Sciatic nerve (tissue), 2 donors: ENCODE measurements at regions not wholly inside any gene's neighbourhood (a gene's known extent, or its start where the extent isn't known, plus 50 kb on each side); places are given as distances from the start of the nearest gene placed in this dataset.
"Not testable (repeated sequence)": the region's sequence is repeated elsewhere in the genome, so short reads cannot be mapped to it uniquely, and the experiment has no call there.

Experiments used
- ATAC-seq: fragments of 200-7000 bp; cut with Tn5 transposase; one replicate; pipeline ENCODE4 v1.9.1; 2020; ENCODE audit warnings: mild to moderate bottlenecking, moderate library complexity
- DNase-seq: peaks from one replicate; pipeline ENCODE4 v3.0.0-alpha.2; 2020; ENCODE audit warnings: low spot score
- intact Hi-C: fragments of 100-400 bp; cut with DNase I; formaldehyde crosslinking; loops from one replicate; pipeline ENCODE4 v1.14.2; 2022
- donor health status: DM: no; HTN: no; CAD: no.
- donor health status: DM: no; HTN: no; CAD: no.

DNA sequence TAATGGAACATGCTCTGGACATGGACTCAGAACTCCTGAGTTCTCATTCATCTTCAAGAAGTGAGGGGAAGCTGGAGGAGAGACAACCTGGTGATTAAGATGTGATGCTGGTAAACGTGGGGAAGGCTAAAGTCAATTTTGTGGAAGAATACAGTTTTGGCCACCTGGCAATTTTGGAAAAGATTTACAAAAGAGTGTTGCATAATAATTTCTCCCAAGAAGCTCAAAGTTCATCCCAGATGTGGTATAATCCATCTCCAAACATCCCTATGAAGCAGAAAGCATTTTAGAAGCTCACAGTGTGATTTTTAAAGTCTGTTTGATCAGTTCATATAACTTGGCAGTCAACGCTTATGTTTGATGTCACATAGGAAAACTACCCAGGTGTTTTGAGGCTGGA is 208.7 kb downstream of the LMX1A start:
- intact Hi-C loops: no loop called here
- ATAC-seq (no peak), DNase-seq (no peak)

DNA sequence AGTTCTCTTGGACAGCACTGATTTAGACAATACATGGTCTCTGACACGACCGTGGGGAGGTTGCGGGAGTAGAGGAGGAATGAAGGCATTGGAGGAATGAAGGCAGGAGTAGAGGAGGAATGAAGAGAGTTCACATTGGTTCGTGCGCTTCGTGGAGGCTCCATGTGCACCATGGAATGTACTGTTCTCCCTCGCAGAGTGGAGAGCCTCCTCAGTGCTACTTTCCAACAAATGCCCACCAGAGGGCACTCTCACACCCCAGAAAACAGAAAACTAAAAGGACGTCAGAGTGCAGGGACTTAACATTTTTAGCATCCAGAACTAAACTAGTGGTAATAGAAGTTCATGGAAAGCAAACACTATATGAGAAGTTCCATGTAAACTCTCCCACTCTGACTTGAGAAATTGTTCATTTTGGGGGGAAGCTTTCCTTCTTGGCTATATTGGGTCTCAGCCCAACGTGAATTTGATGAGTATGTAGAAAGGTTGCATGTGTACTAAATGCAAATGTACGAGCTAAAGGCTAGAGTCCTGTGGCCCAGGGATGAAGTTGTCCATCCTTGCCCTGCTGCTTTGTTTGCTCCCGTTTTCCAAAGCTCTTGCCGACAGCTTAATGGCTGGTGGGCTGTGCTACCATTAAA is 211.6 kb downstream of the LMX1A start:
- intact Hi-C loops: loop anchor here (5.0 kb wide), 1 partner anchor 222 kb away; no protein-coding TSS in a partner anchor
- DNase-seq: peak; percentile 71
- ATAC-seq: peak; percentile 76

DNA sequence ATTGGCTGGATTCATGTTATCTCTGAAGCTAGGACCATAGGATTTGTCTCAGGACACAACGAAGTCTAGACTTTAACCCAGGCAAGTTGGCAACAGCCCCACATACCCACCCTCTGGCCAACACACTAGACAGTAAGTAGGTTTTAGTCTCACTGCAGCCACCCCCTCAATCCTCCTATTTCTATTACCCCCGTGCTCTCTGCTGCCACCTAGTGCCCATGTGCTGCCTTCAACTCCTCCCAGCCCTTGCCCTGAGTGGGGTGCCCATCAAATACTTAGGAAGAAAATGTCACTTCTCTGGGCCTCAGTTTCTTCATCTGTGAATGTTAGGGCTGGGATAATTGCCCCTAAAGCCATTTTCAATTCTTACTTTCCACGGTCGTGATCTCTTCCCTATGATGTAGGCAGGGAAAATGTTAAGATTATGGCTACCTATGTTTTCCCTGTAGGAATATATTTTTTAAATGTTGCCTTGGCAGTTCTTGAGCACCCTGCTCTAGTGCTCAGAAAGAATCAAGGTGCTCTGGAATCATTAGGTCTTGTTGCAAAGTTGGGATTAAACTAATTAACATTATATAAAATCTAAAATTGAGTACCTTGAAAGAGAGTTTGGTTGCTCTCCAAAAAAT is 213.0 kb downstream of the LMX1A start:
- ATAC-seq (no peak), DNase-seq (no peak)
- intact Hi-C loops: loop anchor here (5.0 kb wide), 1 partner anchor 224 kb away; no protein-coding TSS in a partner anchor

DNA sequence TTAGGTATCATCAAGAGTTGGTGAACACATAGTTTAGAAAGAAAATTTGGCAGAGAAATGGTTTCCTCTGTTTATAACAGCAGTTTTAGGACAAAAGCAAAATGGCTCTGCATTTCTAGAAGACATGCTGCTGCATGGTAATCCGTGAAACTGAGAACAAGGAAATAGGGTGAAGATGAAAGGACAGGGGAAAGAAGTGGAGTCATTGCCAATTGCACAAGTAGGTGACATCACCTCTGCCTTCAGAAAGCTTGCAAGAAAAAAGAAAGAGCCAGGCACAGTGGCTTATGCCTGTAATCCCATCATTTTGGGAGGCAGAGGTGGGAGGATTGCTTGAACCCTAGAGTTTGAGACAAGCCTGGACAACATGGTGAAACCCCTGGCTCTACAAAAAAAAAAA is 217.6 kb downstream of the LMX1A start:
- DNase-seq (no peak), ATAC-seq (no peak)
- intact Hi-C loops: no loop called here

DNA sequence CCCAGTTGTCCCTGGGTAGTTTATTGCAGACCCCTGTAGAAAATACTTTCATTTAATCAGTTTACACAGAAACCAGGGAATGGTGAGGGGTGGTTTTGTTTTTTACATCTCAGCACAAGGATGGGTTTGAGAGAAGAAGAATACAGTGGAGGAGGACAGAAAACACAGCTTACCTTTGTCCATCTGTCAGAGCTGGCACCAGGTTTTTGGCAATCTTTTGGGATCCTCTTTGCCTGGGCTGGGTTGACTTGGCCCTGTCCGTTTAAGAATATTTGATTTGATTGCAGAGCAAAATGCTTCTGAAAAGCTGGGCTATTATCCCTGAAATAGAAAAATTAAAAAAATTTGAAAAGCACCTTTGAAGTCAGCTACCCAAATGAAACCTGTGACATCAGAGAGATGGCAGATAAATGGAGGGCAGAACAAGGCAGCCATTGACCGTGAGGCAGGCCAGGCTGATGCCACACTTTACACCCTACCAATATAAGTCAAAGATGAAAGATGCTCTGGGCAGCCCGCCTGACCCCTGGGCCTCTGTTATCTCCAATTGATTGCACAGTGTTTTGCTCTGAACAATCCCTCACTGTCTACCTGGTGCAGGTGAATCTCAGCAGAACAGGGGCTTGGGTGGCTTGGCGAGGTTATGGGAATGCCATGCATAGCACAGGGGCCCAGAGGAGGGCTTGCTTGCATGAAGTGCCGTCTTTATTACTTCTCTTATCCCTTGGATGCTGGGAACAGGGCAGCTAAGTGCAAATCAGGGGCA is 218.8 kb downstream of the LMX1A start:
- intact Hi-C loops: no loop called here
- no peak for ATAC-seq

DNA sequence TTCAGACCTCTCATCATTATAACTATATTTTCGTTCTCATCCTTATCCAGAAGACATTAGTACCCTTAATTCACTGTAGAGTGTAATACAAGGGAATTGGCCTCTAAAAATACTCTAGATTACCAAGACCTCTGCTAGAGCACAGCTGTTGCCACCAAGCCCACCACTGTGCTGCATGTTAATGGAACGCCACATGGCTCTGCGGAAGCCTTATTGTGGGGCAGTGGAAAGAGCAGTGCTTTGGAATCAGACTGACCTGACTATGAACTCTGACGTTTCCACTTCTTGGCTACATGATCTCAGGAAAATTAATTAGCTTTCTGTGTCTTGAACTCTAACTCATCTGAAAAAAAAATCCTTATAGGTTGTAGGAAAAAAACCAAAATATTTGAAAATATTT is 222.1 kb downstream of the LMX1A start:
- DNase-seq (no peak), ATAC-seq (no peak)
- intact Hi-C loops: no loop called here

More for the DNA sequence above, 218.8 kb downstream of the LMX1A start:
- no peak for DNase-seq

DNA sequence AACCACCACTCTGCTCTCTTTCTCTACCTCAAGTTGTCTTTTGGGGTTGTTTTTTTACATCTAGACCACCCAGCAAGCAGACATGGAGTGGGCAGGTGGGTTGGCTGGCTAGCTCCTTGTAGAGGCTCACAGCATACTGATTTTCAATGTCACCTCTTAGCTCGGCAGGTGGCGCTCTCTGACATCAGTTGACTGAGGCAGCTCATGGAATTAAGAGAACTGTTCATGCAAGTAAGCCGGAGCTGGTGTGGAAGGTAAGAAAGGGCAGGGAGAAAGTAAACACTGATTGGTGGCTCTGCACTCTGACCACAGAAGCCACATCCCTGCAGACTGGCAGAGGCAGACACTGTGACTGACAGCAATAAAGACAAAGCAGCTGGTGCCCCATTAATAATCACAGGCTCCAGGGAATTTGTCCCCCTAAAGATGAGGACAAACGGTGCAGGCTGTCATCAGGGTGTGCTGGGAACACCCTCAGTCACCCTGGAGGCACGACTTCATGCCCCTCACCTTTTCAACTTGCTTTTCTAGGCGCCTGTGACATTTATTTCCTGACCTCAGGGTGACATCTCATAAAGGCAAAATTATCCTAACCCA is 226.8 kb downstream of the LMX1A start:
- DNase-seq: peak; percentile 64

DNA sequence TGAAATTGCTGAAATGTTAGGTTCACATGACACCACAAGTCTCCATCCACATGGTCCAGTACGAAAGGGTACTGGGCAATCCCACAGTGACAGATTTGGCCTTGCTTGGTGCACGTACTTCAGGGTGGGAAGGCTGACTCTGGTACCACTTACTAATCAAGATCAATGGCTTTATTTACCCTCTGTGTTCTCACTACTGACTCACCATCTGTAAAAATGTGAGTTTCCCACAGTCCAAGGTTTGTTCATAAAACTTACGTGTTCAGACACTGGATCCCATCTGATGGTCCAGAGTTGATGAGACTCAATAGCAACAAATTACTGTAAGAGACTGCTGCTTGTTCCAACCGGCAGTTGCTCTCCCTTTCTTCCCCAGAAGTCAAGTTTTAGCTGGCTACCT is 231.7 kb downstream of the LMX1A start:
- no peak for DNase-seq
- no peak for ATAC-seq
- intact Hi-C loops: no loop called here

More for the DNA sequence above, 226.8 kb downstream of the LMX1A start:
- ATAC-seq: no peak
- intact Hi-C loops: no loop called here

DNA sequence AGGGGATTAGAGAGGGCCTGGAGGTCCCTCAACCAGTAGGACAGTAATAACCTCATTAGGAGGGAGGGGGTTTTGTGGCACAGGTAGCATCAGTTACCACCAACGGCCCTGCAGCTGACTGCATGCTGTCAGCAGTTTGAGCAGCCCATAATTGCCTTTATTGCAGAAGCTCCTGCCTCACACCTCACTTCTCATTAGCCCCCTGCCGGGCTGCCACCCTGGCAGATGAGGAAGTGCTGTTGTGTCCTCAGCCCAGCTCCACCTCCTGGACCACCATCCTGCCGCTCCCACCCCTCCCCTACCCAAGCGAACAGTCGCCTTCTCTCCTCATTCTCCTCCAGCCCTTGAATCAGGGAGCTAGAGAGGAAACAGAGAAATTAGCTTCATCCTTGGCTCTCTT is 237.4 kb downstream of the LMX1A start:
- intact Hi-C loops: no loop called here
- no peak for ATAC-seq
- DNase-seq: no peak

DNA sequence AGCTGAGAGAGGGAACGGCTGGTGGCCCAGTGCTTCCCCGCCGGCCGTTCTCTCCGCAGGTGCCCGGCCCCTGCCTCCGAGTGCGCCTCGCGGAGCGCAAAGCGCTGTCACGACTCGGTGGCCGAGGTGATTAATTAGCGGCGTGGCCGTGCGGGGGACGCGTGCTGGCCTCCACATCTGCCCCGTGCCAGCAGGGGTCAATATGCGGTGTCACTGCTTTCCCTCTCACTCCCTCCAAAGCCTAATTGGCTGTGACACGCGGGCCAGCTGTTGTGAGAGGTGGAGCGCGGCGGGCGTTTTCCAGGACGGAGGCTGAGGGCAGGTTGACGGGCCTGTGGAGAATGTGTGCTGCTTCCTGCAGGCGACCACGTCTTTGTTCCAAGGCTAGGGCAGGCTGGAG is 239.0 kb downstream of the LMX1A start:
- ATAC-seq (no peak), DNase-seq (no peak)
- intact Hi-C loops: no loop called here

DNA sequence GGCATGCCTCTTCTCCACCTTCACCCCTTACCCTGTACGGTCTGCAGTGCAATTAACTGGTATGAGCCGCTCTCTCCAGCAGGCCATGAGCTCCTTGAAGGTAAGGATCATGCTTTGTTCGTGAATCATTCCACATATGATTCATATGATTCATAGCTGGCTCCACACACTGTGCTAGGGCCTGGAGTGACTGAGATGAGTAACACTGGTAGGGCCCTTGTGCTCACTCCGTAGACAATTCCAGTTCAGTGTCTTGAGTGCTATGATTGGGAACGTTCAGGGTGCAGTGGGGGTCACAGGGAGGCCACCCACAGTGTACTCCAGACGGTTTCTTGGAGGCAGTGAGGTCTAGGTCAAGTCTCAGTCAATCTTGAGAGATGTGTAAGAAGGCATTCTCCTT is 239.8 kb downstream of the LMX1A start:
- DNase-seq (no peak), ATAC-seq (no peak)
- intact Hi-C loops: no loop called here

DNA sequence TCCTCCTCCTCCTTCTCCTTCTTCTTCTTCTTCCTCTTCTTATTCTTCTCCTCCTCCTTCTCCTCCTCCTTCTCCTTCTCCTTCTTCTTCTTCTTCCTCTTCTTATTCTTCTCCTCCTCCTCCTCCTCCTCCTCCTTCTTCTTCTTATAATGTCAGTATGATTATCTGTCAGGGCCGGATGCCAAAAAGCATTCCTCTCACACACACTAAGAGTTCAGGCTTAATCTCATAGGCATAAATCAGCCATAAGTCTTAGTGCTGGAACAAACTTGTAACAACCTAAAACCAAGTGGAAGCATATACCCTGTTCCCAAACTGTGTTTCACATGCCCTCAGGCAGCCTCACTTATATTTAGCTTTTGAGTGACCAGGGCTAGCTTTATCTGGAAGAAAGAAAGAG is 240.3 kb downstream of the LMX1A start:
- DNase-seq: no peak
- no peak for ATAC-seq
- intact Hi-C loops: no loop called here

DNA sequence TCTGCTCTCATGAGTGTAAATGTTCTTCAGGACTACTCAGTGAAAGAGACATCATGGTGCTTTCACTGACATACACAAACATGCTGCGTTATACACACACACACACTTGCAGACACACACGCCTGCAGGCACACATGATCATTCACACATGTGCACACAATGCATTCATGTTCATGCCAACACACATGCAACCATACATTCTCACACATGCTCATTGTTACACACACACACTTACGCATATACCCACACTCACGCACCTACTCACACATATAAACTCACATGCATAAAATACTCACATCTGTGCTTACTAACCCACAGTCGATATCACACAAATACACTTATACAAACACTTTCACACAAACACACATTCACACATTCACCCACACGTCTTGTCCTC is 241.6 kb downstream of the LMX1A start:
- DNase-seq (no peak), ATAC-seq (no peak)
- intact Hi-C loops: no loop called here

DNA sequence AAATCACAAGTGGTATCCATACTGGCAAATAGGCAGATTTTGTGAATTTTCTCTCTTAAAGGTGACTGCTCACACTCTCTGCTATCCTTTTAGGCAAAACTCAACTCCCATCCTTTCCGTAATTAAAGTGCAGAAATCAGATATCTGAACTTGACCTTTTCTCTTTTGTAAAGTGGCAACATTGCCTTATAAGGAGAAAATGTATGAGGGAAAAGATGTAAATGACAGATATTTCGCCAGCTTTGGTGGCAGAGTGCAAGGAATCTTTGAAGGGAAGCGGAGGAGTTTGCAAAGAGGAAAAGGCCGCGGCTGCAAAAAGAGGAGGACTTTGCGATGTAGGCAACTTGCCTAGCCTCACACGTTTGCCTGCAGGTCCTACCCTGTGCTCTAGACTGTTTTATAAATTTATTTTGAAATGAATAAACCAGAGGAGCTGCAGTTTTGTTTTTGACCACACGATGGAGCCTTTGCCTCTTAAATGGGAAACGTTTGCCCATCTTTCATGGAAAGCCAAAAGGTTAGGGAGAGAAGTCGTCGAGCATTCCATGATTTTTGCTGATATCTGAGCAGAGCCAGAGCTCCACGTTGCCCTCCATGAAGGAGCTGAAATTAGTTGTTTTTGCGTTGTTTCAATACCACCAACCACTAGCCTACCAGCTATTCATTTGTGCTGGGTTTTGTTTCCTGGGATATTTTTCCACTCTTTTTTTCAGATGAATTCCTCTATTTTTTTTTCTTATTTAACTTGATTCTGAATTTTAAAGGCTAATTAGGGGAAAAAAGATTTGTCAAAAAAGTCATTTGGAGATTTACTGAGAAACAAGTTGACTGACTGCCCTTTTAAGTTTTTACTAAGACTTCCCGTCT is 242.3 kb downstream of the LMX1A start:
- intact Hi-C loops: no loop called here
- ATAC-seq: no peak
- no peak for DNase-seq

DNA sequence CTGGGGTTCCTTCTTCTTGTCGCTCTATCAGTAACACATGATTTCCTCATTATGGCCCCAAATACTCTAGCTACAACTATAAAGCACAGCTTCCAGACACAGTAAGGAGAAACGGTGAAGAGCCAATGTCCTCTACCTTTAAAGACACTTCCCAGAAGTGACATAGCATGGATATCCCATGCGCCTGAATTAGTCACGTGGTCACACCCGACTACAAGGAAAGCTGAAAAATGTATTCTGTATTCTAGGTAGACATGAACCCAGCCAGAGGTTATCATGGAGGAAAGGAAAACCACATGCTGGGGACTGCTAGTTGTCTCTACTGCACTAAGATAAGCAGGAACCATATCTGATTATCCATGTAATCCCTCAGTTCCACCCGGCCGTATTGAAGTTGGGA is 244.3 kb downstream of the LMX1A start:
- intact Hi-C loops: no loop called here
- ATAC-seq: no peak

DNA sequence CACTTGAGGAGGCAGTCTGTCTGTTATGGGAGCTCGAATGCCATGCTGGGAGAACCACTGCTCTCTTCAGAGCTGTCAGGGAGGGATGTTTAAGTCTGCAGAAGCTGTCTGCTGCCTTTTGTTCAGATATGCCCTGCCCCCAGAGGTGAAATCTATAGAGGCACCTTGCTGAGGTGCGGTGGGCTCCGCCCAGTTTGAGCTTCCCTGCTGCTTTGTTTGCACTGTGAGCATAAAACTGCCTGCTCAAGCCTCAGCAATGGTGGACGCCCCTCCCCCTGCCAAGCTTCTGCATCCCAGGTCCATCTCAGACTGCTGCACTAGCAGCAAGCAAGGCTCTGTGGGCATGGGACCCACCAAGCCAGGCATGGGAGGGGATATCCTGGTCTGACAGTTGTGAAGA is 247.5 kb downstream of the LMX1A start:
- no peak for DNase-seq
- ATAC-seq: no peak
- intact Hi-C loops: no loop called here

More for the DNA sequence above, 244.3 kb downstream of the LMX1A start:
- no peak for DNase-seq

DNA sequence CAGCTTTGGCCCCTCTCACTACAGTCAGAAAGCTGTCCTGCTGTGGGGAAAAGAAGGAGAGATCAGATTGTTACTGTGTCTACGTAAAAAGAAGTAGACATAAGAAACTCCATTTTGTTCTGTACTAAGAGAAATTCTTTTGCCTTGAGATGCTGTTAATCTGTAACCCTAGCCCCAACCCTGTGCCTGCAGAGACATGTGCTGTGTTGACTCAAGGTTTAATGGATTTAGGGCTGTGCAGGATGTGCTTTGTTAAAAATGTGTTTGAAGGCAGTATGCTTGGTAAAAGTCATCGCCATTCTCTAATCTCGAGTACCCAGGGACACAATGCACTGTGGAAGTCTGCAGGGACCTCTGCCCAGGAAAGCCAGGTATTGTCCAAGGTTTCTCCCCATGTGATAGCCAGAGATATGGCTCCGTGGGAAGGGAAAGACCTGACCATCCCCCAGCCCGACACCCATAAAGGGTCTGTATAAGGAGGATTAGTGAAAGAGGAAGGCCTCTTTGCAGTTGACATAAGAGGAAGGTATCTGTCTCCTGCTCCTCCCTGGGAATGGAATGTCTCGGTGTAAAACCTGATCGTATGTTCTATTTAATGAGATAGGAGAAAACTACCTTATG is 263.9 kb downstream of the LMX1A start:
- intact Hi-C loops, DNase-seq, ATAC-seq: not testable (repeated sequence)

DNA sequence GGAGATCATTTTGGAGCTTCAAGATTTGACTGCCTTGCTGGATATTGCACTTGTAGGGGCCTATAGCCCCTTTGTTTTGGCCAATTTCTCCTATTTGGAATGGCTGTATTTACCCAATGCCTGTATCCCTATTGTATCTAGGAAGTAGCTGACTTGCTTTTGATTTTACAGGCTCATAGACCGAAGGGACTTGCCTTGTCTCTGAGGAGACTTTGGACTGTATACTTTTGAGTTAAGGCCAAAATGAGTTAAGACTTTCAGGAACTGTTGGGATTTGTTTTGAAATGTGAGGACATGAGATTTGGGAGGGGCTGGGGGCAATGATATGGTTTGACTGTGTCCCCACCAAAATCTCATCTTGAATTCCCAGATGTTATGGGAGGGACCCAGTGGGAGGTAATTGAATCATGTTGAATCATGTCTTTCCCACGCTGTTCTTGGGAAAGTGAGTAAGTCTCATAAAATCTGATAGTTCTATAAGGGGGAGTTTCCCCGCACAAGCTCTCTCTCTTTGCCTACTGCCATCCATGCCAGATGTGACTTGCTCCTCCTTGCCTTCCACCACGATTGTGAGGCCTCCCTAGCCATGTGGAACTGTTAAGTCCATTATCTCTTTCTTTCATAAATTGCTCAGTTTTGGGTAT is 276.1 kb downstream of the LMX1A start:
- ATAC-seq (no peak), DNase-seq (no peak)
- intact Hi-C loops: no loop called here
